COLO668 (cell line): ENCODE measurements at regions not wholly inside any gene's neighbourhood (a gene's known extent, or its start where the extent isn't known, plus 50 kb on each side); places are given as distances from the start of the nearest gene placed in this dataset.
A peak's percentile ranks its signal among the peaks of the same experiment; 100 is the strongest.
"Not testable (repeated sequence)": the region's sequence is repeated elsewhere in the genome, so short reads cannot be mapped to it uniquely, and the experiment has no call there.

ENCODE experiments used
- DNase-seq: peaks from one replicate; lab custom pipeline; 2025; ENCODE audit not compliant: unreplicated experiment; lab: John Stamatoyannopoulos, UW

- DNase-seq = no peak
Measured at GRCh38 chr6:102126488-102126887, 733.0 kb downstream of the GRIK2 start.

GRCh38 chr6:102127253-102127652 is 733.7 kb downstream of the GRIK2 start:
- no peak for DNase-seq

GRCh38 chr6:102137859-102138258 is 744.4 kb downstream of the GRIK2 start:
- no peak for DNase-seq

GRCh38 chr6:102149191-102149590 is 755.7 kb downstream of the GRIK2 start:
- DNase-seq = no peak

GRCh38 chr6:102150549-102150948 is 757.0 kb downstream of the GRIK2 start:
- no peak for DNase-seq

GRCh38 chr6:102154176-102154575 is 760.7 kb downstream of the GRIK2 start:
- no peak for DNase-seq

GRCh38 chr6:102154874-102155273 is 761.4 kb downstream of the GRIK2 start:
- no peak for DNase-seq

GRCh38 chr6:102169802-102170201 is 776.3 kb downstream of the GRIK2 start:
- DNase-seq = not testable (repeated sequence)

GRCh38 chr6:102187186-102187585 is 793.7 kb downstream of the GRIK2 start:
- no peak for DNase-seq

- DNase-seq = no peak
Measured at GRCh38 chr6:102195311-102195710, 801.8 kb downstream of the GRIK2 start.

- peak; percentile 1 for DNase-seq
Measured at GRCh38 chr6:102197211-102197610, 803.7 kb downstream of the GRIK2 start.

GRCh38 chr6:102204351-102204750 is 810.8 kb downstream of the GRIK2 start:
- DNase-seq = no peak

GRCh38 chr6:102215425-102215824 is 821.9 kb downstream of the GRIK2 start:
- no peak for DNase-seq

GRCh38 chr6:102216232-102216631 is 822.7 kb downstream of the GRIK2 start:
- DNase-seq = no peak

GRCh38 chr6:102223942-102224341 is 830.4 kb downstream of the GRIK2 start:
- no peak for DNase-seq

- no peak for DNase-seq
Measured at GRCh38 chr6:102229271-102229670, 835.8 kb downstream of the GRIK2 start.
